HL-60 (cell line): ENCODE measurements at regions not wholly inside any gene's neighbourhood (a gene's known extent, or its start where the extent isn't known, plus 50 kb on each side); places are given as distances from the start of the nearest gene placed in this dataset.

Experiments
- TF ChIP-seq, protein P1 (sequence below): IDR thresholded peaks from one replicate; pipeline ENCODE4 v1.5.1; 2011; ENCODE audit warnings: low read length, control low read depth, inconsistent platforms; ENCODE audit not compliant: insufficient read depth
- TF ChIP-seq, protein P2 (sequence below): IDR thresholded peaks from 2 replicates; pipeline ENCODE4 v1.6.1; 2012; ENCODE audit warnings: low read depth; ENCODE audit not compliant: insufficient replicate concordance

DNA sequence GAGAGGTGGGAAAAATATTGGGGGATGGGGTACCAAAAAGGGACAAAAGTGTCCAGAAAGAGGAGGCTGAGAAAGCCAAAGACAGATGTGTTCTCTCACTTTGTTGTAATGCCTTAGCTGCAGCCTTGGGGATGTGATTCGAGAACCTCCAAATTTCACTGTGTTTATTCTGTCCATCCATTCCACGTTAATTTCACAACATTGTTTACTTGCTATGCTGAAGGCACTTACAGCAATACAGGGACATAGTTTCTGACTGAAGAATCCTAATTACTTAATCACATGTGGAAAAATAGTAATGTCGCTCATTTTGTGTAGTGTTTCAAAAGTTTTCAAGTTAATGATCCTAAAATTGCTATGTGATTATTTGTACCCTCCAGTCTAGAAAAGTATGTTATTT lies 146.2 kb upstream of the SLC38A2 start:
- TF ChIP-seq, protein P1, sequence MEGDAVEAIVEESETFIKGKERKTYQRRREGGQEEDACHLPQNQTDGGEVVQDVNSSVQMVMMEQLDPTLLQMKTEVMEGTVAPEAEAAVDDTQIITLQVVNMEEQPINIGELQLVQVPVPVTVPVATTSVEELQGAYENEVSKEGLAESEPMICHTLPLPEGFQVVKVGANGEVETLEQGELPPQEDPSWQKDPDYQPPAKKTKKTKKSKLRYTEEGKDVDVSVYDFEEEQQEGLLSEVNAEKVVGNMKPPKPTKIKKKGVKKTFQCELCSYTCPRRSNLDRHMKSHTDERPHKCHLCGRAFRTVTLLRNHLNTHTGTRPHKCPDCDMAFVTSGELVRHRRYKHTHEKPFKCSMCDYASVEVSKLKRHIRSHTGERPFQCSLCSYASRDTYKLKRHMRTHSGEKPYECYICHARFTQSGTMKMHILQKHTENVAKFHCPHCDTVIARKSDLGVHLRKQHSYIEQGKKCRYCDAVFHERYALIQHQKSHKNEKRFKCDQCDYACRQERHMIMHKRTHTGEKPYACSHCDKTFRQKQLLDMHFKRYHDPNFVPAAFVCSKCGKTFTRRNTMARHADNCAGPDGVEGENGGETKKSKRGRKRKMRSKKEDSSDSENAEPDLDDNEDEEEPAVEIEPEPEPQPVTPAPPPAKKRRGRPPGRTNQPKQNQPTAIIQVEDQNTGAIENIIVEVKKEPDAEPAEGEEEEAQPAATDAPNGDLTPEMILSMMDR: no peak
- TF ChIP-seq, protein P2, sequence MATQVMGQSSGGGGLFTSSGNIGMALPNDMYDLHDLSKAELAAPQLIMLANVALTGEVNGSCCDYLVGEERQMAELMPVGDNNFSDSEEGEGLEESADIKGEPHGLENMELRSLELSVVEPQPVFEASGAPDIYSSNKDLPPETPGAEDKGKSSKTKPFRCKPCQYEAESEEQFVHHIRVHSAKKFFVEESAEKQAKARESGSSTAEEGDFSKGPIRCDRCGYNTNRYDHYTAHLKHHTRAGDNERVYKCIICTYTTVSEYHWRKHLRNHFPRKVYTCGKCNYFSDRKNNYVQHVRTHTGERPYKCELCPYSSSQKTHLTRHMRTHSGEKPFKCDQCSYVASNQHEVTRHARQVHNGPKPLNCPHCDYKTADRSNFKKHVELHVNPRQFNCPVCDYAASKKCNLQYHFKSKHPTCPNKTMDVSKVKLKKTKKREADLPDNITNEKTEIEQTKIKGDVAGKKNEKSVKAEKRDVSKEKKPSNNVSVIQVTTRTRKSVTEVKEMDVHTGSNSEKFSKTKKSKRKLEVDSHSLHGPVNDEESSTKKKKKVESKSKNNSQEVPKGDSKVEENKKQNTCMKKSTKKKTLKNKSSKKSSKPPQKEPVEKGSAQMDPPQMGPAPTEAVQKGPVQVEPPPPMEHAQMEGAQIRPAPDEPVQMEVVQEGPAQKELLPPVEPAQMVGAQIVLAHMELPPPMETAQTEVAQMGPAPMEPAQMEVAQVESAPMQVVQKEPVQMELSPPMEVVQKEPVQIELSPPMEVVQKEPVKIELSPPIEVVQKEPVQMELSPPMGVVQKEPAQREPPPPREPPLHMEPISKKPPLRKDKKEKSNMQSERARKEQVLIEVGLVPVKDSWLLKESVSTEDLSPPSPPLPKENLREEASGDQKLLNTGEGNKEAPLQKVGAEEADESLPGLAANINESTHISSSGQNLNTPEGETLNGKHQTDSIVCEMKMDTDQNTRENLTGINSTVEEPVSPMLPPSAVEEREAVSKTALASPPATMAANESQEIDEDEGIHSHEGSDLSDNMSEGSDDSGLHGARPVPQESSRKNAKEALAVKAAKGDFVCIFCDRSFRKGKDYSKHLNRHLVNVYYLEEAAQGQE: no peak
